MM.1S (cell line): ENCODE measurements at regions not wholly inside any gene's neighbourhood (a gene's known extent, or its start where the extent isn't known, plus 50 kb on each side); places are given as distances from the start of the nearest gene placed in this dataset.

Experiments
- CTCF ChIP-seq: fragments of 300-600 bp; sonication (generic); IDR thresholded peaks from 2 replicates; pipeline ENCODE4 v1.5.1; 2016; ENCODE audit warnings: antibody characterized with exemption, low read length, mixed read lengths
- EZH2 ChIP-seq: fragments of 300-600 bp; sonication (generic); optimal IDR thresholded peaks from 2 replicates; pipeline ENCODE3; 2017; ENCODE audit warnings: low read depth, mild to moderate bottlenecking, antibody characterized with exemption, low read length, mixed read lengths

GRCh38 chr1:234768171-234768568 is 158.2 kb upstream of the IRF2BP2 start:
- no peak for TF ChIP-seq CTCF
- TF ChIP-seq EZH2: no peak
